HG02852 (cell line): ENCODE measurements at regions not wholly inside any gene's neighbourhood (a gene's known extent, or its start where the extent isn't known, plus 50 kb on each side); places are given as distances from the start of the nearest gene placed in this dataset.

Experiments used
- ATAC-seq: cut with Tn5 transposase; IDR thresholded peaks from one replicate; pipeline ENCODE4 v1.9.1; 2021; ENCODE audit warnings: mild to moderate bottlenecking, moderate library complexity; ENCODE audit not compliant: unreplicated experiment

- ATAC-seq = no peak
Measured at GRCh38 chr2:30310371-30310770, 79.0 kb downstream of the LBH start.

- ATAC-seq = peak; percentile 76
Measured at GRCh38 chr2:30310955-30311354, 79.6 kb downstream of the LBH start.

GRCh38 chr2:30311711-30312110 is 80.4 kb downstream of the LBH start:
- no peak for ATAC-seq

- no peak for ATAC-seq
Measured at GRCh38 chr2:30312916-30313315, 81.6 kb downstream of the LBH start.

- no peak for ATAC-seq
Measured at GRCh38 chr2:30314981-30315380, 83.6 kb downstream of the LBH start.

- no peak for ATAC-seq
Measured at GRCh38 chr2:30315391-30316063, 84.2 kb downstream of the LBH start.

GRCh38 chr2:30316408-30316807 is 85.1 kb downstream of the LBH start:
- ATAC-seq = no peak

GRCh38 chr2:30318987-30319782 is 87.9 kb downstream of the LBH start:
- no peak for ATAC-seq

- no peak for ATAC-seq
Measured at GRCh38 chr2:30321466-30321865, 90.1 kb downstream of the LBH start.

- no peak for ATAC-seq
Measured at GRCh38 chr2:30323499-30323898, 92.2 kb downstream of the LBH start.

GRCh38 chr2:30324245-30324908 is 93.0 kb downstream of the LBH start:
- ATAC-seq = no peak

GRCh38 chr2:30325600-30326328 is 94.4 kb downstream of the LBH start:
- ATAC-seq = peak; percentile 45

GRCh38 chr2:30326497-30326896 is 95.2 kb downstream of the LBH start:
- ATAC-seq = no peak

- ATAC-seq = no peak
Measured at GRCh38 chr2:30331038-30331437, 99.7 kb downstream of the LBH start.

GRCh38 chr2:30331869-30332268 is 100.5 kb downstream of the LBH start:
- ATAC-seq = no peak

GRCh38 chr2:30332791-30333453 is 101.6 kb downstream of the LBH start:
- peak; percentile 22 for ATAC-seq

- no peak for ATAC-seq
Measured at GRCh38 chr2:30334762-30335363, 103.5 kb downstream of the LBH start.

GRCh38 chr2:30336084-30336483 is 104.8 kb downstream of the LBH start:
- ATAC-seq = no peak

GRCh38 chr2:30336978-30337841 is 105.9 kb downstream of the LBH start:
- peak; percentile 88 for ATAC-seq
